SK-N-MC (cell line): ENCODE measurements at regions not wholly inside any gene's neighbourhood (a gene's known extent, or its start where the extent isn't known, plus 50 kb on each side); places are given as distances from the start of the nearest gene placed in this dataset.

Experiments used
- EZH2 ChIP-seq: fragments of 200-600 bp; sonication (generic); IDR thresholded peaks from one replicate; pipeline ENCODE4 v1.6.1; 2017; ENCODE audit warnings: antibody characterized with exemption
- POLR2AphosphoS5 ChIP-seq: IDR thresholded peaks from 2 replicates; pipeline ENCODE4 v1.6.1; 2012; ENCODE audit warnings: mild to moderate bottlenecking, low read depth, low read length, borderline replicate concordance

DNA sequence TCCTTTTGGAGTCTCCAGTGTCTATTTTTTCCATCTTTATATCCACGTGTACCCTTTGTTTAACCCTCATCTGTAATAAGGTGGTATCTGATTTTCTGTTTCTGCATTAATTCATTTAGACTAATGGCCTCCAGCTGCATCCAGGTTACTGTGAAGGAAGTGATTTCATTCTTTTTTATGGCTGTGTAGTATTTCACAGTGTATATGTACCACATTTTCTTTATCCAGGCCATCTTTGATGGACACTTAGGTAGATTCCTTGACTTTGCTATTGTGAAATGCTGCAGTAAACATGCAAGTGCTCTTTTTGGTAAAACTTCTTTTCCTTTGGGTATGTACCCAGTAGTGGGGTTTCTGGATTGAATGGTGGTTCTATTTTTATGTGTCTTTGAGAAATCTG, 128.0 kb upstream of the MTPN start:
- no peak for TF ChIP-seq EZH2
- TF ChIP-seq POLR2AphosphoS5 = no peak
